Dermis blood vessel endothelial cell (primary cell): ENCODE measurements at regions not wholly inside any gene's neighbourhood (a gene's known extent, or its start where the extent isn't known, plus 50 kb on each side); places are given as distances from the start of the nearest gene placed in this dataset.
A peak's percentile ranks its signal among the peaks of the same experiment; 100 is the strongest.

Source experiments
- DNase-seq: peaks from one replicate; pipeline ENCODE4 v3.0.0; 2010

DNA sequence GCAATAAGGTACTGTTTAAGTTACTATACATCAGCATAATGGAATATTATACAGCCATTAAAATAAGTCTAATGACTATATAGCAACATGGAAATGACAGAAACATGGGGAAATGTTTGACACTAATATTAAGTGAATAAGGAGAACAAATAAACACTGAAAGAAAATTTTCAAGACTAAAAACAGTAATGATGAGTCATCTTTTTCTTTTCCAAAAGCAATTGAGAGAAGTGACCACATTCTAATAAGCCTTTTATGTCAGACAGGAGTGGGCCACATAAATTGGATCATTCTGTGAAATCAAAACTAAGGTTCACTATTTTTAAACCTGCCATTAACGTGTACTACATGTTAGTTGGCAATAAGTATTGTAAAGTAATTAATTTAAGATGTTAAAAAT is 187.5 kb downstream of the AHR start:
- no peak for DNase-seq

DNA sequence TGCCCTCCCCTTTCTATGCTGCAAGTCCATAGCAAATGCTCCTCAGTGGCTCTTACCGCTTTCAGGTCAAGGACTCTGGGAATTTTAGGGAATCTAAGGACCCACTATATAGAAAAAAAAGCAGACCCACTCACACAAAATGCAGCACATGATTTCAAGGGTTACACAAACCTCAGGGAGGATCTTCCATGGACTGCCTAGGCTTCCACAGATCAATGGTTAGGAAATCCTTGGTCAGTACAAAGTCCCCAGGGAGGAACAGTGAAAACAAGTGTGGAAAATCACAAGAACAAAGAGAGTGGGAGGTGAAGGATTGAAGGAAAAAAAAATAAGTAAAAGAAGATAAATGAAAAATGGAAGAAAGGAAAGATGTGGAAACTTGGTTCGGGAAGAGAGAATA is 188.4 kb downstream of the AHR start:
- DNase-seq: no peak

DNA sequence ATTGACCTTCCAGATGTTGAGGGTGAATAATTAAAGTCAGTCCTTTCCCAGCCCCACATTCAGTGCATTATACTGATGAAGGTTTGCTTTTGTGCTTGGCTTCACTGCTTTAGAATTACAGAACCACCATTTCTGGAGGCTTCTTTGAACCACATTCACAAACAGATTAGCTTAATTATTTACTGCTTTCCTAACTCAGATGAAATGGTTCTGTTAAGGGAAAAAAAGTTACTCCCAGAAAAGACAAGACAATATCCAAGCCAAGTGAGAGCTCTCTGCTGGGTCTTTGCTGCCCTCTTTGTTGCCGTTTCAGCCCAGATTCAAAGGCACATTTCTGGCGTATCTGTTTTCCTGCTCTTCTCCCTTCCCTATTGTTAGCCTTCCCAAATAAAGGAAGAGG is 188.9 kb downstream of the AHR start:
- no peak for DNase-seq

DNA sequence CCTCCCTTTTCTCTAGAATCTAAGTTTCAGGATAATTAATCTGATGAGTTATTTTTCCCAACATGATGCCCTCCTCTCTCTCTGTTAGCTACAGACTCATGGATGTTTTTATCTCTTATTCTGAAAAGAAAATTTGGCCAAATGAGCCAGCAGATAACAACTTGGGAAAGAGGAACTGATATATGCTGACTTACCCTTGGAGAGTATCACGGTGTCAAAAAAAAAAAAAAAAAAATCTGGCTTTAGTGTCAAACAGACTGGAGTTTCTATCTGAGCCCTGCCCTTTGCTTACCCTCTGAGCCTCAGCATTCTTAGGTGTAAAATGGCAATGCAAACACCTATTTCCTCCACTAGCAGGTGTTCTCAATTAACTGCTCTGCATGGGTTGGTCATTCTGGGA is 190.4 kb downstream of the AHR start:
- DNase-seq: no peak

DNA sequence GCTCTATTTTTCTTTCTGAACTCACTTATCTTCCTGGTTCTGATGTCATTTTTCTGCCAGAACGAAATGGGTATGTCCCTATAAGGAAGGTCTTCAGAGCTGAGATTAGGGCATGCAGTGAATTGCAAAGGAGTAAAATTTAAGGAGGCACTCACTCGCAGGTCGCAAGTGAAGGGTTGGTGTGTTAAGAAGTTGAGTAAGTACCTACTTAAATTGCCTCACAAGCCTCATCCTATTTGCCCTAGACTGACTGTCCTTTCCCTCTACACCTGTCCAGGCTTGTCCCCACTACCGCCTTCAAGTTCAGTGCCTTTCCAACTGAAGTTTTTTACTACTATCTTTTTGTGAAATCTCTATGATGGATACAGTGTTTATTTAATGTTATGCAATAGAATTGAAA is 191.5 kb downstream of the AHR start:
- no peak for DNase-seq

DNA sequence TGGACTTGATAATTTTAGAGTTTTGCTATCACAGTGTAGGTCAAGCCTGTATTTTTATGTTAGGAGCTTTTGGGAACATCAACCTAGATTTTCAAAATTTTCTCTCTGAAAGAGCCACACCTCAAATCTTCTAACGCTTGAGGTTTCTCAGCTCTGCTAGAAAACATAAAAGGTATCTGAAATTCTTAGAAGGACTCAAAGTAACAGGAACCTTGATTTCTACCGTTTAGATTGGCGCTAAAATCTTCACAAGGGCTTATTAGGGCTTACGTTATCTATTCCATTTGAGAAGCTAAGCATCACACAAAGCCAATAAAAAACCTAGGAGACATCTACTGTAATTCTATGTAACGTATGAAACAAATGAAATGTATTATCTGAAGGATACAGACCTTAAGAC is 192.4 kb downstream of the AHR start:
- DNase-seq: no peak

DNA sequence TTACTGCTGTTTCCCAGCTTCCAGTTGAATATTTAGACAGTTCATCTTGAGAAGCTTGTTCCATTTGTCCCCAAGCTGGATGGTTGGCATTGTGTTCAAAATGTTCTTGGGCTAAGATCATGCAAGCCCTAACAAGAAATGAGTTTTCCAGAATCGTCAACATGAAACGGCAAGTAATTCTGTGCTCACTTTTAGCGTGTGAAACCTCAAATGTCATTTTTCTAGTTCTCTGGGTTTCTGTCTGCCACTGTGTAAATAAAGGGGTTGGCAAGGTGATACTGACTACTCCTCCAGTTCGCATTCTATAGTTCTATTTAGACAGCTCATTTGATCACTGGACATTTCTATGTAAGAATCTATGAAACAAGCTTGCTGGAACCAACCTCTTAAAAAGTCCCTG is 194.0 kb downstream of the AHR start:
- DNase-seq: no peak

DNA sequence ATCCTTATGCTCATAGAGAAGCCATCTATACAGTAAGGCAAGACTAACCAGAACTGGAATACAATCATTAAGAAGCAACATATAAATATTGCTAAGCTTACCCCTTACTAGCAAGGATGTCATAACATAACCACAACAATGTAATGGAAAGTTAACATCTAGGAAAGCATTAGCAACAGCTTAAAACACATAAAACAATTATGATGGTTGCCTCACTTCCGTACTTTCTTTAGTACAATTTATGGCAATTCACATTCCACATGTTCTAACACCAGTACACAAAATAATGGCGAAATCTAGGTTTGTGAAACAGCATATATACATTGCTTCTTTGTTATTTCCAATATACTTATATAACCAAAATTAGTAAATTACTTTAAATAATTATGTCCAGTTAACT is 195.0 kb downstream of the AHR start:
- no peak for DNase-seq

DNA sequence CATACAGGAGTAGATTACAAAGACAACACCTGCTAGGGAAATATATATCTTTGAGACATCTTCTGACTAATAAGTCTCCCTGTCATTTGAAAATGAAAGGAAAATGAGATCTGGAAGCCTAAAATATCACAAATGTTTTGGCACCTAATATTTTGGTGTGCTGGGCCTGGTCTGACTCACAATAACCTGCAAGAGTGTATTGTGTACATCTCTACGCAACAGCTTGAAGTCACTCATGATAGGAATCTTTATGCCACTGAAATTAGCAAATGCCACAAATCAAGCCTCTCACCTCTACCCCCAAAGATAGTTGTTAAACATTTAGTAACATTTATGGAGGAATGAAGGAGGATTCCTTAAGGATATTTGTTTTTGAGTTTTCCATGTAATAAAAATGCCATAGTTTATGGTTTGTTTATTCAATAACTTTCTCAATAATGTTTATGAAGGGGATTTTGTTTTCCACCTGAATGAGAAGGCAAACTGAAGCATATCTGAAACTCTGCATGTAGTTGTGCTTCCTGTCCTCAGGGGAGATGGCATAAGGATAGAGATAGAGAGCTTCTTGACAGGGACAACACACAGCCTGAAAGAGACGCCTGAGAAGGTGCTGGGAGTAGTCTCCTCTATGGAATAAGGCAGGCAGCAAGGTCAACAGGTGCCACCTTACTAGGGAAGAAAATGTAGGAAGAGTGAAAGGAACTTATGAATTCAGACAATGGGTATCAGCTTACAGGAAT is 197.4 kb downstream of the AHR start:
- no peak for DNase-seq

DNA sequence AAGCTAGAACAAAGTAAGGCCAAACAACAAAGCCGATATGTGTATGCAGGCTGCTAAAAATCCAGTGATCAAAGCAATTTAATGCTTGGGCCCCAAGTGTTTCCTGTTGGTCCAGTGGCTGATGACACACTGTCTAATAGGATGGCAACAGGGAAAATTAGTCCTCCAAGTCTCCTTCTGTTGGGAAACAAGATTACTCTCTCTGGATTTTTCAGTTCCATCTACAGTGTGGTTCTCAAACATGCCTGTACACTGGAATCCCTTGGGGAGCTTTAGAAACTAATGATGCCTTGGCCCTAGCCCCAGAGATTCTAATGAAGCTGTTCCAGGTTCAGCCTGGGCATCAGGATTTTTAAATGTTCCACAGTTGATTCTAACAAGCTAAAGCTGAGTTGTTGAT is 198.7 kb downstream of the AHR start:
- DNase-seq: no peak

DNA sequence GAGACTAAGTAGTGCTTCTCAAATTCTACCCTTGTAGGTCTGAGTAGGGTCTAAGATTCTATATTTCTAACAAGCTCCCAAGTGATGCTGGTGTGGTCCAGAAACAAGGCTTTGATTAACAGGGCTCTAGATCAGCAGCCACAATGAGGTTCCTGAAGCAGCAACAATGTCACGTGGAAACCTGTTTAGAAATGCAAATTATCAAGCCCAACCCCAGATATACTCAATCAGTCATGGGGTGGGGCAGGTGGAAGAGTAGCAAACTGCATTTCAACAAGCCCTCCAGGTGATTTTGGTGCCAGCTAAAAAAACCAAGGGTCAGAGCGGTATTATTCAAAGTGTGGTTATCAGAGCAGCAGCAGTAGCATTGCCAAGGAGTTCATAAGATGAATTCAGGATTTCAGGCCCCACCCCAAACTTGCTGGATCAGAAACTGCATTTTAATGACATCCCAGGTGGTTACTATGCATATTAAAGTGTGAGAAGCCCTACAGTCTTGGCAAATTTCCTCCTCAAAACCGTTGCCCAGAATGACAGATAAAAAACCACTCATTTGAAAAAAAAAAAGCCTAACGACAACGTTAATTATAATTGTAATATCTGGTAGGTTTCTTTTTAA is 199.2 kb downstream of the AHR start:
- DNase-seq: no peak

DNA sequence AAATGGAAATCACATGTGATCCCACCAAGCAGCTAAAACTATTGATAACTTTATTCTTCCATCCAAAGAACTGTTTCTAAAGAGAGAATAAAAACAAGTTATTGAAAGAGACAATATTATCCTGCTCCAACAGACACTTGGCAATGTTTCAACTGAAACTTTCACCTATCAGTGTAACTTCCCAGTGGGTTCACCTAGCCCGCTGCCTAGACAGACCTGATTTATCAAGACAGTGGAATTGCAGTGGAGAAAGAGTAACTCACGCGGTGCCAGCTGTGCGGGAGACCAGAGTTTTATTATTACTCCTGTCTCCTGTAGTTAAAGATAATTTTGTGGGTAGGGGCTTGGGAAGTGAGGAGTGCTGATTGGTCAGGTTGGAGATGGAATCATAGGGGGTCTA is 199.8 kb downstream of the AHR start:
- no peak for DNase-seq

DNA sequence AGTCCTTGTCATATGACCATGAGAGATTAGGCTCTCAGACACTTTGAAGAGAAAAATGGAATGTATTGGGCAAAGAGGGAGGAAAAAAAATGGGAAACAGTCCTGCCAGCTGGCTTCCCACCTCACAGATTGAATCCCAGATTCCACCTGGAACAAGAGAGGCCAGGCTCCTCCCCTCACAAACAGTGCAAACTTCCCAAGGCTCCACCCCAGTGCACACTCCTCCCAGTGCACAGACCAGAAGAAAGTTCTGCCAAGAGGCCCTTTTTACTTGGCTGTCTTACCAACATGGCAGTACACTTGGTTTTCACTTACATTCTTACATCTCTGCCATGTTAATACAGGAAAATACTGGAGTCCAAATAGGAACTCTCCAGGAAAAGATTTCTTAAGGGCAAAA is 202.3 kb downstream of the AHR start:
- DNase-seq: no peak

DNA sequence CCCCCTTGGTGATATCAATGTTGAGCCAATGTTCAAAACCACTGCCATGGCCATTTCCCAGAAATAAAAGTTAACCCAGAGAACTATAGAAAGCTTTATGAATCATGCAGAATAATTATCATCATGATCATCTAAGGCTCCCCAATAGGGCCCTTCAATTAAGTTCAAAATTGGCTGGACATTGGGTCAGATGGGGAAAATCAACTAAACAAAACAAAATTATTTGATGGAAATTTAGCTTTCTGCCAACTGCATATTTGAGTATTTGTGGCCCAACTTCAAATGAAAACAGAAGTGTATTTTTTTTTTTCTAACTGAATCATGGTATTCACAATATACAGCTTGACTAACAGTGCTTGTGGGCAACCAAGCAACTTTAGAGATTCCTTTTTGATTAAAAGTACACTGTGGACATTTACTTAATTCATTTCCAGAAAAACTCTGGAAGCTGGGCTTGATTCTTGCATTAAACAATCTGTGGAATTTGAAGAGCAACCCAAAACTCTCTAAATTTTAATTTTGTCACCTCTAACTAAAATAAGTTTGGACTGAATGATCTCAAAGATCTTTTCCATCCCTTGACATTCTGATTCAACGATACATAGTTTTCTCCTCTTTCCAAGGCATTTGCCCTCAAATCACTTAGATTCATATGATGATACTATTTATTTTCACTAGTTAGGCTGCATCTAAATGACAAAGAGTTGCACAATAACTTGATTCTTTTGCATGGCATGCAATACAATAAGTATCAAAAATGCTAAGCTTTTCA is 203.2 kb downstream of the AHR start:
- no peak for DNase-seq

DNA sequence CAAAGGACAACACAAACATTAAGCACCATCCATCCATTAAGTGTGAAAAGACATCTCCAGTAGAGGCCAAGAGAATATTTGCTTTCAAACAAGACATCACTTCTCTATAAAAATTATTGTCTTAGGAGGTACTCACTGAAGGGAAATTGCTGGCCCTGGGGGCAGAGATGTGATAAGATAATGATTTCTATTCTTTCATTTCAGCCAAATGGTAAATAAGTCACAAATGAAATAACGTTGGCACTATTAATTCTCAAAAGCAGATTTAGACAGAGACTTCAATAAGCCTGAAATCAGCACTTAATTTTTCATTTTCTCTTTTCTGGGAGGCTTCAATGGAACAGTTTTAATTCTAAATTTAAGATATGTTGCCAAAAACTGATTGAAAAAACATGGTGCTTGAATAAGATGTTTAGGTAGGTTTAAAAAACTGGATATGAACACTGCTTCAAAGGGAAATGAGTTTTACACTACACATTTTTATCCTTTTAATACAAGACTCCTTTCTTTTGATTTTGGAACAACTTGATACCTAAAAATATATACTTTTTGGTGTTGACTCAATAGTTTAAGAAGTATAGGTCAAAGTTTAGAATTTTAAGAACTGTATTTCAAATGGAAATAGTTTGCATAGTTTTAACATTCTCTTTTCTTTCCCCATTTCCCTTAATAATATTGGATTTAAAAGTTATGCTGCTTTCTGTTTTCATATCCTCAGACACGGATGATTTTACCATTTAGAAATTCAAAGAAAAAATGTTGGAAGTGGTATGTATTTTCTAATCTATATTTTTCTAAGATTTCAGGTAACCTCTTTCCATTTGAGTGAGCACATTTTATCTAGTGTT is 204.0 kb downstream of the AHR start:
- DNase-seq: no peak

DNA sequence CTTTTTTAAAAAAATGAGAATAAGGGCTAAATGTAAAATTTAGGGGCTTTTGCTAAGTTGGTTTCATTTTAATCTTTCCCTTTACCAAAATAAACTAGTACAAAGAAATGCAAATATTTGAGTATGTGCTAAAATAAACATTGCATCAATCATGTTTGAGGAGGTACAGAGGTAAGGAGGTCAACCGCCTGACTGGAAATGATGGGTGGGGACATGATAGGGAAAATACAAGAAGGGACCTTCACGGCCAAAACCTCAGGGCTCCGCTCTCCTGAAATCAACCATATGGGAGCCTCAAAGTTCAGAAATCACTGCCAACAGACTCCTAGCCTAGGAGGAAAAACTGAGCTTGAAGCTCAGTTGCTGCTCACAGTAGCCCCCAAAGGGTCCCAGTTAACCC is 207.6 kb downstream of the AHR start:
- no peak for DNase-seq

DNA sequence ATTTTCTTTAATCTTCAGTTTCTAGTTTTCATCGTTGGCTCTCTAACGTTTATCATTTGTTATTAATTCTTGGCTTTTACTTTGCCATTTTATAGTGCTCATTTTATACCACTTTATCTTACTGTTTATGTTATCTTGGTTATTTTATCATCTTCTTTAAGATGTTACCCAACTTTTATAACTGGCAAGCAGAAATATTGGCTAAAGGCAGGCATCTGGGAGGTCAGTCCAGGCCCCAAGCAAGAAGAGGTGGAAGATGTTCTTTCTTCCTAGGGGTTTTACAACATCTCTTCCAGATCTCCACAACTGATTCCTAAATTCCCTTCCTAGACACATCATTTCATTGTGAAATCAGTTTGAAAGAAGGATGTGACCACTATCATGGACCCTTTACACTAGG is 208.1 kb downstream of the AHR start:
- no peak for DNase-seq

DNA sequence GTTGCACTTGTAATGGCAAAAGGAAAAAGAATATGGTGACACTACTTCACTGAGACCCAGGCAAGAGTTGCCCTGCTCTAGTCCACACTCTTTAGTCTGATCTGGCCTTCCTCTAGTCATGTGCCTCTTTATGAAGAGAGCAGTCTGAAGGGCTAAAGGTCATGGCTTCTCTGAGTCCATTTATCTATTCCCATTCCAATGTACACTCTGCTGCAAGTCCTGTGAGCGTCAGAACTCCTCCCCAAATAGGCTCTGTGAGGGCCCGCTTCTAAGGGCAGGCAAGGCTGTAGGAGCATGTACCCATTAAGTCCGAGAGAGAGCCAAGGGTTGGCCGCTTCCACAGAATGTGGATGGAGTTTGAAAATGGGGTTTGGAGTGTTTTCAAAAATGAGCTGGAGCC is 209.3 kb downstream of the AHR start:
- DNase-seq: no peak

DNA sequence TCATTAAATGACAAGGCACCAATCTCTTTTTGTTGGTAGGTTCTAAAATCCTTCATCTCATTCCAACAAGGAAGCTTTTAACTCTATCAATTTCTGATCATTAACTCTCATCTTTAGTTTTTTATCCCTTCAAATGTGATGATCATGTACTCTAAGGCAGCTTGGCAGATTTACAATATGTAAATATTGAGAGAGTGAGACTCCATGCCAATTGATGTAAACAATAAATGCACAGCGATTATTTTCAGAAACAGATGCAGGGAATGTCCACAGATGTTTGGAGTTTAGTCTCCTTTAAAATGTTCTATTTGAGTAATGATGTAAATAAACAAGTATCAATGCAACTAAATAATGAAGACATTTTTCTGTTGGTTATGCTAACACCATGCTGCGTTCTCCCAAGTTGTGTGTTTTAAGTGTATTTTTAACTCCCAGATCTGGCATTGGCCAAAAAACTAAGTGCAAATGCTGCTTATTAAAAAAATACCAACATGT is 213.8 kb downstream of the AHR start:
- no peak for DNase-seq

DNA sequence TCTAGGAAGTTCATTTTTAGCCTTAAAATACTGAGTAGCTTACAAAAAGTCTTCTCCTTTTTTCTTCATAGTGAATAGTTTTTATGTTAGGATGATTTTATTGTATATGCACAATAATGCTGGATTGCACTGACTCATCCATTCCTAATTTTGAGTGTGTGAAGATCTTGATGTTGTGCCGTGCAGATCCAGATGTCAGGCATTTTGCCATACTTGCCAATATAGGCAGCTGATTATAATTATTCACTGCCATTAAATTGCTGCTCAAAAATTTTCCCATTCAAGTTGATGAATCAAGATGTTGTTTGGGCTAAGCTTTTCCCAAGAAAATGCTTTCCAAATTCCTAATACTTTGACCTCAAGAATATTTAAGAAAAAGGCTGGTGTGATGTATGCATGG is 218.3 kb downstream of the AHR start:
- DNase-seq: no peak

DNA sequence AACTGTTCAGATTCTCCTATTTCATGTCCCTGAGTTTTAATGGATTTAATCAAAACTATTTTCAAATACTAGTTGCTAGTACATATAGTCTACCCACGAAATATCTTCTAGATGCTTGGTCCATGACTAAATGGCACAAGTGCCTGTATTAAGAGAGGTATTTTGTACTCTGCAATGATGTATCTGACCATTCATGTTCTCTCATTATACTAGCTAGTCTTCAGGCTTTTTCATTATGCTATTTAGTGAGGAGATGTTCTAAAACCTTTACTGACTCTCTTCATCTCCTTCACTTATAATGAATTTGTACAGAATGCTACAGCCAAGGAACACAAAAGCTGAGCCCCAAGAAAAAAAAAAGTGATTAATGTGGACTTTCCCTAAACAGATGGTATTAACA is 222.5 kb downstream of the AHR start:
- no peak for DNase-seq

DNA sequence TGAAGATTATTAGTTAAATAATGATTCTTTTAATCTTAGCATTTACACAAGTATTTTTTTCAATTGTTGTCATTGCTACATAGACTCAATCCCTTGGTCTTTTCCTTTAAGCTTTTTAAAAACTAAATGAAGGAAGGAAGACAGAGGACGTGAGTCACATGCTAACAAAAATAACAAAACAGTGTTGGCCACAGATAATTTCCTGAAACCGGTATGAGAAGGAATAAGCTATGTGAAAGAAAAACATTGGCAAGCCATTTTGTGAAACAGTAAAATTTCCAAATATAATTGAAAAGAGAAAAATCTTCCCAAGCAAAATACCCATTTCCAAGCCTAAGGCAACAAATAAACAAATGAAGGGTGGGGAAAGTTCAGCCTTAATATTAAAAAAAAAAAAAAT is 223.0 kb downstream of the AHR start:
- peak; percentile 87 for DNase-seq
